GM18505 (cell line): ENCODE measurements at regions not wholly inside any gene's neighbourhood (a gene's known extent, or its start where the extent isn't known, plus 50 kb on each side); places are given as distances from the start of the nearest gene placed in this dataset.

Source experiments
- ATAC-seq: cut with Tn5 transposase; IDR thresholded peaks from one replicate; pipeline ENCODE4 v1.9.1; 2021; ENCODE audit not compliant: unreplicated experiment
- POLR2A ChIP-seq: IDR thresholded peaks from 4 replicates; pipeline ENCODE4 v1.6.1; 2011; ENCODE audit warnings: borderline replicate concordance; ENCODE audit not compliant: insufficient read depth, insufficient read length; ENCODE audit errors: extremely low read depth

DNA sequence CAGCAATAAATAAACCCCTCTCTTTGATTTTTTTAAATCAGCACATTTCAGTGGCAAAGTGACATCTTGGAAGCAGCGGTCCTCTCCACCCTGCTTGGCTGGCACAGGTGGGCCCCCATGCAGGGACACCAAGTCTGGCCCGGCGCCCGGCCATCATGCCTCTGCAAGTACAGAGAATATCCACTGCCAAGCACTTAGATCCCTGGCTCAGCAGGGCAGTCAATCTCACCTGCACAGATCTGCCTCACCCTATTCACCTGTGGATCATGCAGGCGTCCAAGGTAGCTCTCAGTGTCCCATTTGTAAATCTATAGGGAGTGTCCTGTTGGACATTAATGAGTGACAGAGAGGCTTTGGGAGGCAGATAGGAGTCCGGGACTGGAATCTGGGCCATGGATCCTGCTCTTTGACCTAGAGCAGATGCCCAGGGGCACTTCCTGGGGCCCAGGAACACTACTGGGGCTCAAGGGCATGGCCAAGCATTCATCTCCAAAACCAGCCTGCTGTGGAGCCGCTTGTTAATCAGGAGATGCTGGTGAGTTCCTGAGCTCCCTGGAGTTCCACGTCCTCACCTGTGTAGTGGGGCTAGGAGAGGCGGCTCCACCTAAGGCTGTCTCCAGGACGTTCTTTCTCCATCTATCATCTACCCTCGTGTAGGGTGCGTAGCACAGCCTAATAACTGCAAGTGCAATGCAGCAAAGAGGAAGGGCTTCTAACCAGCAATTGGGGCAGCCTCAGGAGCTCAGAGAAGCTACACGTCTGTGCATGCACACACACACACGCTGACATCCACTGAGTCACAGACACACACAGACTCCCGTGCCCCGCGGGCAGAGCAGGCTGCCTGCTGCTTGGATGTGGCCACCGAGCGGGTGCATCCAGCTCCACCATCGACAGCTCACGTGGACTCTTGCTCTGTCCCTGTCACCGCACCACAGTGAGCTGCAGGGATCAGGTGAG, 123.6 kb downstream of the OAT start:
- no peak for TF ChIP-seq POLR2A
- ATAC-seq, result no peak

- TF ChIP-seq POLR2A, result no peak
Observed at GRCh38 chr10:124293616-124294449, 124.9 kb downstream of the OAT start.

GRCh38 chr10:124292911-124293615, 125.7 kb downstream of the OAT start:
- no peak for TF ChIP-seq POLR2A
- ATAC-seq, result no peak

More at GRCh38 chr10:124293616-124294449, 124.9 kb downstream of the OAT start:
- ATAC-seq, result no peak

- ATAC-seq, result no peak
- TF ChIP-seq POLR2A, result no peak
Observed at GRCh38 chr10:124291001-124291701, 127.6 kb downstream of the OAT start.

DNA sequence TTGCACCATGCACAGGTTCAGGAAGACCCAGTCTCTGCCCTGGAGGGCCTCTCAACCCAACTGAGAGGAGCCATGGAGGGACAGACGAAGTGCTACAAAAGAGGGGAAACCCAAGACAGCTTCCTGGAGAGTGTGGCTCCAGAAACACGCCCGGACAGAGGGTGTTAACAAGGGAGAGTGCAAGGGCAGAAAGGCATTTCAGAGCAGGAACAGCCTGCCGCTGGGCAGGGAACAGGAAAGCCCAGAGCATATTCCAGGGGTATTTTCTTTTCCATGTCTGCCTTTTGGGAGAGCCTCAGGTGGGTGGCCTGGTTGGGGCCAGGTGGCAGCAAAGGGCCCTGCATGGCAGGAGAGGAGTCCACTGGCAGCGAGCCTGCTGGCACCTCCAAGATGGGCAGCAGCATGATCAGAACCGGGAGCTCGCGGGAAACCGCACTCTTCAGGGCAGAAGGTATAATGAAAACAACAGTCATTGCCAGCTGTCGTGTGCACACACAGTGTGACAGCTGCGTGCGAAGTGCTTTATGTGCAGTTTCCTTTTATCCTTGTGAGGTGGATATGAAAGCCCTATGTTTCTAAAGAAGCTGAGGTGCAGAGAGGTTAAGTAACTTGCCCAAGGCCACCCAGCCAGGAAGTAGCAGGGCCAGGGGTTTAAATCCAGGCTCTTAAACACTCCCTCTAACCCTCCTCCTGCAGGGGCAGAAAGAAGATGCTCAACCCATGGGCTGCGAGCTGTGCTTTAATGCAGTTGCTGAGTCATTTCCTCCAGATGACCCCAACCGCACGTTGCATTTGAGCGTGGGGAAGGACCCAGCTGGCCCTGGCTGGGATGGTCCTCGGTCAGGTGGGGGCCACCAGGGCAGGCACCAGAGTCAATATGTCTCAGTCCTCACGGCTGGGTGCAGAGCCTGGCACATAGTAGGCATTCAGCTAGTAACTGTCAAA, 128.6 kb downstream of the OAT start:
- peak; percentile 59 for ATAC-seq
- TF ChIP-seq POLR2A, result no peak

GRCh38 chr10:124288928-124289850, 129.5 kb downstream of the OAT start:
- ATAC-seq, result no peak
- no peak for TF ChIP-seq POLR2A

GRCh38 chr10:124288486-124288885, 130.2 kb downstream of the OAT start:
- ATAC-seq, result no peak

DNA sequence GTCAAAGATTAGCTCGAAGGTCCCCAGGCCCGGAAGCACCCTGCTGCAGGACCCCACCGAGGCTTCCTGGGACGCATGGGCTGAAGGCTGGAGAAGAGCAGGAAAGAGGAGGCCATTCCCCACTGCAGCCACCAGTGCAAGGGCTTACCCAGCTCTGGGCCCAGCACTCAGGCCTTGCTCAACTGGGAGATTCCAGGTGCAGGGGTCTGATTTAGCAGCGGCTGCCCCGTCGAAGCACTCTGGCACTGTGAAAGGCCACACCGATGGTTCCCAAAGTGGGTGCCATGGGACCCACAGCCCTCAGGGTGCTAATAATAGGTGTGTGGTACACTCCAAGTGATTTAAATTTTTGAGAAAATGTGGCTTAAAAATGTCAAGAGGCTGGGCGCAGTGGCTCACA, 130.9 kb downstream of the OAT start:
- TF ChIP-seq POLR2A, result no peak
- ATAC-seq, result no peak

More at GRCh38 chr10:124288486-124288885, 130.2 kb downstream of the OAT start:
- no peak for TF ChIP-seq POLR2A

DNA sequence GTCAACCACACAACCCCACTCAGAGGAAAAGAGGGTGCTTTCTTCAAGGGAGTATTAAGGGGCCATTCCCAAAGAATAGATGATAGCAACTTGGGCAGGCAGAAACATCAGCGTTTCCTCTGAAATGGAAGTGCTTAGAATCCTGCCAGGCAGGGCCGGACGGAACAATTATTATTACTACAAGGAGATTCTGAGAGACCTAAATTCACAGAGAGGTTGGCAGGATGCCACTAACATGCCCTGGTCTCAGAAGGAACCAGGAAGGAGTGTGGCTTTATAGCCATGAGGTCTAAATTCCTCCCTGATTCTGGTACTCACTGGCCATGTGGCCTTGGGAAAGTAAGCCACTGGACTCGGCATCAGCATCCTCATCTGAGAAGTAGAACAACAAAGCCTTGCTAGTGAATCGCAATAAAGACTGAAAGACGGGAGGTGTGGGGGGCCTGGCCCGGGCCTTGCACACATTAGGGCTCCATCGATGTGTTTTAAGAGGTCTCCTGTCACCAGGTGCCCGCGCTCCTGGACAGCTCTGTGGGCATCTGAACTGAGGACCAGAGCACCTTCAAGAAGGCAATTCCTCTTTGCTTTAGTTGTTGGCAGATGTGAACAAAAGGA, 131.5 kb downstream of the OAT start:
- TF ChIP-seq POLR2A, result no peak
- ATAC-seq, result no peak

DNA sequence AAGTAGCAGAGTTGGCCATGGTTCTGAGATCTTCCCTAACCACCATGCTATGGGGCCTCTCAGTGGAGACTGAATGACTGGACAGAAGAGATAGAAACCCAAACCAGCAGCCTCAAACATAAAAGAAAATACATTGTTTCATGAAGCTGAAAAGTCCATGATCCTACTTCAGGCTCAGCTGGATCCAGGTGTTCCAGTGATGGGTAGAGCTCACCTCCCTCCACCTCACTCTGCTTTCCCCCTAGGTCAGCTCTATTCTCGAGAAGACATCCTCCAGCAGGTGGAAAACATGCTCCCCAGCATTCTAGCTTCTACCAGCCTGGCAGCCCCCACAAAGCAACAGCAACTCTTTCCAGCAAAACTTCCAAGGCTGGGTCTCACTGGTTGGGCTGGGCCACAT, 132.1 kb downstream of the OAT start:
- no peak for TF ChIP-seq POLR2A
- no peak for ATAC-seq
